22Rv1 (cell line): ENCODE measurements at regions not wholly inside any gene's neighbourhood (a gene's known extent, or its start where the extent isn't known, plus 50 kb on each side); places are given as distances from the start of the nearest gene placed in this dataset.

Experiments
- ZFX ChIP-seq: fragments of 450-650 bp; IDR thresholded peaks from 2 replicates; pipeline ENCODE4 v1.6.1; 2017; ENCODE audit warnings: antibody characterized with exemption, borderline replicate concordance
- TF ChIP-seq, protein P1 (sequence below): fragments of 450-650 bp; IDR thresholded peaks from 2 replicates; pipeline ENCODE4 v1.5.1; 2017; ENCODE audit warnings: mild to moderate bottlenecking

DNA sequence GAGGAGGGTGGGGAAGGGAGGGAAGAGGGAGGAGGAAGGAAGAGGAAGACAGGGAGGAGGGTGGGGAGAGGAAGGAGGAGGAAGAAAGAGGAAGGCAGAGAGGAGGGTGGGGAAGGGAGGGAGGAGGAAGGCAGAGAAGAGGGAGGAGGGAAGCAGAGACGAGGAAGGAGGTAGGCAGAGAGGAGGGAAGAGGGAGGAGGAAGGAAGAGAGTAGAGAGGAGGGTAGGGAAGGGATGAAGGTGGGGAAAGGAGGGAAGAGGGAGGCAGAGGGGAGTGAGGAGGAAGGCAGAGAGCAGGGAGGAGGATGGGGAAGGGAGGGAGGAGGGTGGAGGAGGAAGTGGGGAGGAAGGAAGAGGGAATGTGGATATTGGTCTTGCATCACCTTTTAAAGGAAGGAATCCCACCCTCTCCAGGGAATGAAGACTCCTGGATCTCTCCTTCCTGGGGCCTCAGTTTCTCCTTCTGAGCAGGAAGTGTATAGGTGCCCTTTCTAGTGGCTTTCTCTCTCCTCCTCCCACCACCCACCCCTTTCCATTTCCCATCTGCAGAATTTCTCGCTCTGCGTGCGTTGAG is 188.9 kb upstream of the ZNF618 start:
- TF ChIP-seq, protein P1, sequence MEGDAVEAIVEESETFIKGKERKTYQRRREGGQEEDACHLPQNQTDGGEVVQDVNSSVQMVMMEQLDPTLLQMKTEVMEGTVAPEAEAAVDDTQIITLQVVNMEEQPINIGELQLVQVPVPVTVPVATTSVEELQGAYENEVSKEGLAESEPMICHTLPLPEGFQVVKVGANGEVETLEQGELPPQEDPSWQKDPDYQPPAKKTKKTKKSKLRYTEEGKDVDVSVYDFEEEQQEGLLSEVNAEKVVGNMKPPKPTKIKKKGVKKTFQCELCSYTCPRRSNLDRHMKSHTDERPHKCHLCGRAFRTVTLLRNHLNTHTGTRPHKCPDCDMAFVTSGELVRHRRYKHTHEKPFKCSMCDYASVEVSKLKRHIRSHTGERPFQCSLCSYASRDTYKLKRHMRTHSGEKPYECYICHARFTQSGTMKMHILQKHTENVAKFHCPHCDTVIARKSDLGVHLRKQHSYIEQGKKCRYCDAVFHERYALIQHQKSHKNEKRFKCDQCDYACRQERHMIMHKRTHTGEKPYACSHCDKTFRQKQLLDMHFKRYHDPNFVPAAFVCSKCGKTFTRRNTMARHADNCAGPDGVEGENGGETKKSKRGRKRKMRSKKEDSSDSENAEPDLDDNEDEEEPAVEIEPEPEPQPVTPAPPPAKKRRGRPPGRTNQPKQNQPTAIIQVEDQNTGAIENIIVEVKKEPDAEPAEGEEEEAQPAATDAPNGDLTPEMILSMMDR: no peak
- no peak for TF ChIP-seq ZFX
